ENCODE measurements at regions not wholly inside any gene's neighbourhood (a gene's known extent, or its start where the extent isn't known, plus 50 kb on each side); places are given as distances from the start of the nearest gene placed in this dataset.

DNA sequence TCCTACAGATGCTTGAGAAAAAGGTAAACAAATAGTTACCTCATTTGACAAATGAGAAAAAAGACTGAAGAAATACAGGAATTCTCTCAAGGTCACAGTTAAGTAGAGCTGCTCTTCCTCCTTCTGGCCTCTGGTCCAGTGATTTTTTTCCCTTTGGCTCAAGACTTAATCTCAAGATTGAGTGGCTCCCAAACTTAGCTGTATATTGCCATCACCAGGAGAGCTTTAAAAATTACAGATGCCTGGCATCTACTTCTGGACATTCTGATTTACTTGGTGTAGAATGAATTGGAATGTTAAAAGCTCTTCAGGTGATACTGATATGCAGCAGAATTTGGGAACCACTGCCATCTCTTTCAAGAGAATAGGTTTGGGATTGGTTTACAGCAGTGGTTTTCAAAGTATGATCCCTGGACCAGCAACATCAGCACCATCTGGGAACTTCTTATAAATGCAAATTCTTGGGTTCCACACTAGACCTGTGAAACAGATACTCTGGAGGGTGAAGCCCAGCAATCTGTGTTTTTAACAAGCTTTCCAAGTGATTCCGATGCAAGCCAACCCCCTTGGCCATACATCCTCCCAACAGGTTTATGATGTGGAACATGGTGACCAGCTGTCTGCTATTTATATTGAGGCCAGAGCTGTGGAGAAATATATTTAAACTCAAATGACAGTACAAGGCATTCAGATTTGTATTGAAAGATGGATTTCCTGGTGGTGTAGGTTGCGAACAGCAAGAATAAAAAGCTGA lies 333.0 kb upstream of the RARB start:
- H3K27ac ChIP-seq (ENCODE audit: low read depth) = no peak overlapping the region

DNA sequence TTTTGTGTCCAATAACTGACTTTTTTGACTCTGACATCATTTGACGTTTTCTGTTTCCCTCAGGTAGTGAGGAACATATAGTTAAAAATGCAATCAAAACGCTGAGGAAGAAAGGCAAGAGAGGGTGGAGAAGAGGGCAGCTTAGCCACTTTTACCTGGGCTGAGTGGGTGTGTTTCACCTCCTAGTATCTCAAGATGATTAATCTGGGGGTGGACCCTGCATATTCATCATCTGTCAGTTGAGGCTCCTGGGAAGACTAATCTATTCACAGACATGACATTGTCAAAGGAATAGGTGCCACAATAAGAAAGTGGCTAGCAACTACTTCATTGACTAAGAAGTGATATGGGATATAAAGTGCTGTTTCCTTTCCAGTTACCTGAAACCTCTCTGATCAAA lies 331.5 kb upstream of the RARB start:
- no peak overlapping the region for H3K27ac ChIP-seq (ENCODE audit: low read depth)
- WGBS = 93% methylated on average over 2 of the region's 2 CpGs
- no peaks in the 10 kb centered on the region for H3K36me3 ChIP-seq (ENCODE audit: insufficient read depth)
- H3K4me3 ChIP-seq (ENCODE audit: low read depth, low read length) = no peak overlapping the region
- H3K4me1 ChIP-seq (ENCODE audit: insufficient read depth) = no peaks in the 10 kb centered on the region
- DNase-seq (ENCODE audit: extremely low spot score) = no peak

More for the DNA sequence above, 333.0 kb upstream of the RARB start:
- no peaks in the 10 kb centered on the region for H3K4me1 ChIP-seq (ENCODE audit: insufficient read depth)
- H3K36me3 ChIP-seq (ENCODE audit: insufficient read depth) = no peaks in the 10 kb centered on the region
- 85% methylated on average over 2 of the region's 2 CpGs for WGBS
- H3K4me3 ChIP-seq (ENCODE audit: low read depth, low read length) = no peak overlapping the region
- no peak for DNase-seq (ENCODE audit: extremely low spot score)

DNA sequence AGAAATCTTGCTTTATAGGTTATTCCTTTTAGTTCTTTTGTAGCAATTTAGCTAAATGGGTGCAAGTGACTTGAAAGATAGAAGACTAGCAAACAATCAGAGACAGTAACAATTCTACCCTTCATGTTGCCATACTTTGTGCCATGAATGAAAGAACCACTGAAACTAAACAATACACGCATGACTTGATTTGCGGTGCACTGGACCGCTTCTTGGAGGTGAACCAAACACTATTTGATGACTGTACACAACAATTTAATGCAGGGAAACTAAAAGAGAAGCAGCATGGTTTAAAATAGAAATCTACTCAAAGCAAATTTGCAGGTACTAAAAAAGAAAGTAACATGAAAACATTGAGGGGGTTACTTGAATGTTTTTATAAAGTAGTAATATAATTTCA lies 331.0 kb upstream of the RARB start:
- H3K36me3 ChIP-seq (ENCODE audit: insufficient read depth) = no peaks in the 10 kb centered on the region
- no peak overlapping the region for H3K4me3 ChIP-seq (ENCODE audit: low read depth, low read length)
- WGBS = 93% methylated on average over 3 of the region's 3 CpGs

DNA sequence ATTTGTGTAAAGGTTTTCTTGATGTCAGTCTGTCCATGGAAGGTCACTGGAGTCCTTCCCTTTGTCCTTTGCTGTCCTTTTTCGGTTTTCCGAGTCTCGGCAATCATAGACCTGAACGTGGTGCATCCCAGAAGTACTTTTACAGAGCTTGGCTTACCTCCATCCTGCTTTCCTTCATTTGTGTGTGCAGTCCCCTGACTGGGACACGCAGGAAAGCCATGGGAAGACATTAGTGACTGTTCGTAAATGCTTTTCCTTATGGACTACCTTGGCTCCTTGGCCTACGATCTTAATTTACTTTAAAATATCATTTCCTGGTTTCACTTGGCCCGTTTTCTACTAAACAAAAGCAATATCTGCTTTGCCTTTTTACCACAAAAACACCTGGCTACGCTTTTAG lies 328.4 kb upstream of the RARB start:
- H3K4me1 ChIP-seq (ENCODE audit: insufficient read depth) = no peaks in the 10 kb centered on the region
- H3K4me3 ChIP-seq (ENCODE audit: low read depth, low read length) = no peak overlapping the region
- H3K36me3 ChIP-seq (ENCODE audit: insufficient read depth) = no peaks in the 10 kb centered on the region
- DNase-seq (ENCODE audit: extremely low spot score) = no peak
- no peak overlapping the region for H3K27ac ChIP-seq (ENCODE audit: low read depth)
- WGBS = 92% methylated on average over 9 of the region's 9 CpGs

More for the DNA sequence above, 331.0 kb upstream of the RARB start:
- no peak for DNase-seq (ENCODE audit: extremely low spot score)
- Histone ChIP-seq H3K27ac (ENCODE audit: low read depth) (no peak overlapping the region), H3K4me1 (ENCODE audit: insufficient read depth) (no peaks in the 10 kb centered on the region)

DNA sequence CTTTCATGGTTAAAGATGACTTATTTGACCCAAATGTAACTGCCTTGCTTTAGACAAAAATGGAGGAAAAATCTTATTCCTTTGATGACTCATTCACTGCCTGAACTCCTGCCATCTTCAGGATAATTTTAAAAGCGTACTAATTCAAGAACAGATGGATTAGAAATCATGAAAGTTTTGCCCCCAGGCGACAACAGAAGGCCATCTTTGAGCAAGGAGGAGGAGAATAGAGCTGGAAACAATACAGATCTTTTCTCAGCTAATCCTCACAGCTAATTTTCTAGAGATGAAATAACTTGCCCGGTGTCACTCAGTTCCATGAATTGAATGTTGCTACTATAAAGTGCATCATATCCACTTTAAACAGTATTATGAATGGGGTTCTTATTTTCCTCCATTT lies 324.7 kb upstream of the RARB start:
- no peak overlapping the region for H3K27ac ChIP-seq (ENCODE audit: low read depth)
- DNase-seq (ENCODE audit: extremely low spot score) = no peak
- no peak overlapping the region for H3K4me3 ChIP-seq (ENCODE audit: low read depth, low read length)
- 86% methylated on average over 3 of the region's 3 CpGs for WGBS
- no peaks in the 10 kb centered on the region for H3K4me1 ChIP-seq (ENCODE audit: insufficient read depth)
- no peaks in the 10 kb centered on the region for H3K36me3 ChIP-seq (ENCODE audit: insufficient read depth)

DNA sequence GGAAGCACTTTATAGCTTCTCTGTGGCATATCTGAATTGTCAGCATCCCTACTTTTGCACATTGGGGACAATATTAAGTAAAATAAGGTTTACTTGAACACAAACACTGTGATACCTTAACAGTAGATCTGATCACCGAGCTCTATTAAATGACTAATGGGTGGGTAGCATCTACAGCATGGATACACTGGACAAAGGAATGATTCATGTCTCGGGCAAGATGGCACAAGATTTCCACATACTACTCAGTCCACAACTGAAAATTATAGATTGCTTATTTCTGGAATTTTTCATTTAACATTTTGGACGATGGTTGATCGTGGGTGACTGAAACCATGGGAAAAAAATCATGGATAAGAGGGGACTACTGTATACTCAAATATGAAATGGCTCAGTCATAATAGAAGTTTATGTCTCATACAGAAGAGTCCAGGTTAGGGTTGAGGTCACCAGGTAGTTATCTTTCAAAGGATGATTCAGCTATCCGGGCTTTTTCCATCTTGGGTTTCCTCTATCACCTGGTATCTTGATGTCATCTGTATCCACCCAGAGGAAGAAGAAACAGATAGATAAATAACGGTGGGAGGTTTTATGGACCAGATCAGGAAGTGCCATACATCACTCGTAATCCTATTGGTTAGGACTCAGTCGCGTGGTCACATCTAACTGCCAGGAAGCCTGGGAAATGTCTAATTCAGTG lies 320.0 kb upstream of the RARB start:
- no peaks in the 10 kb centered on the region for H3K36me3 ChIP-seq (ENCODE audit: insufficient read depth)
- DNase-seq (ENCODE audit: extremely low spot score) = no peak
- no peak overlapping the region for H3K4me3 ChIP-seq (ENCODE audit: low read depth, low read length)
- no peak overlapping the region for H3K27ac ChIP-seq (ENCODE audit: low read depth)
- 84% methylated on average over 9 of the region's 9 CpGs for WGBS
- no peaks in the 10 kb centered on the region for H3K4me1 ChIP-seq (ENCODE audit: insufficient read depth)

DNA sequence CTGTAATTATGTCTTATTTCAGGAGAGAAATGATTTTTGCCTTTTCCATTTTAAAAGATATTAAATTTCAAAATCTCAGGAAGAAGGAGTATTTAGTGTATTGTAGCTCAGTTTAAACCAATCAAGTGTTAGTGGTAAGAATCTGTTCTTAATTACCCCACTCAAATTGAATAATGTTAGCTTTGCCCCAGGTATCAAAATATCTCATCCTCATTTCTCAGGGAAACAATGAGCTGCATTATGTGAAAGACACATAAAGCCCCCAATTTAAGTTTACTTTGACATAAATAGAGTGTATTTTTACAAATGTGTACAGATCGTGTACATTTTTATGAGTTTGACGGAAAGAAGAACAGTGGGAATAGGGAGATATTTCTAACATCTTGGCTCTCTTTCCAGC lies 317.4 kb upstream of the RARB start:
- DNase-seq (ENCODE audit: extremely low spot score) = no peak
- Histone ChIP-seq H3K4me3 (ENCODE audit: low read depth, low read length) (no peak overlapping the region), H3K27ac (ENCODE audit: low read depth) (no peak overlapping the region), H3K4me1 (ENCODE audit: insufficient read depth) (no peaks in the 10 kb centered on the region), H3K36me3 (ENCODE audit: insufficient read depth) (no peaks in the 10 kb centered on the region)
- 60% methylated on average over 2 of the region's 2 CpGs for WGBS

DNA sequence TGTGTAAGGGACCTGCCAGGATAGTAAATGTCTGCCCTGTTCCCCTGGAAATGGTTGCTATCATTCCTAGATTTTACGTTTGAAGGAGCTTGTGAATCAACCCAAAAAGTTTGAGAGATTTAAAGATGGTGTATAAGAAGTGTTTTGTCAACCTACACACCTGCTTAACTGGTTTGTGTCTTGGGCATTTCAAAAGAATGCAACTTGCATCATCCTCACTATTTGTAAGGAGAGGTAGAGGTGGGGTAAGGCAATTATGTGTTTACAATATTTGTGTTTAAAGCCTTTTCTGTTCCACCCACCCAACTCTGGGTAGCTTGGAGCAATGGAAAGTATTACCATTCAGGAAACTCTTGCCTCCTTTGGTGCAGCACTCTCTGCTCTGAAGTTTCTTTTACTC lies 314.2 kb upstream of the RARB start:
- WGBS = 67% methylated on average over 1 of the region's 1 CpG
- no peak for DNase-seq (ENCODE audit: extremely low spot score)
- Histone ChIP-seq H3K4me3 (ENCODE audit: low read depth, low read length) (no peak overlapping the region), H3K4me1 (ENCODE audit: insufficient read depth) (no peaks in the 10 kb centered on the region), H3K36me3 (ENCODE audit: insufficient read depth) (no peaks in the 10 kb centered on the region), H3K27ac (ENCODE audit: low read depth) (no peak overlapping the region)

DNA sequence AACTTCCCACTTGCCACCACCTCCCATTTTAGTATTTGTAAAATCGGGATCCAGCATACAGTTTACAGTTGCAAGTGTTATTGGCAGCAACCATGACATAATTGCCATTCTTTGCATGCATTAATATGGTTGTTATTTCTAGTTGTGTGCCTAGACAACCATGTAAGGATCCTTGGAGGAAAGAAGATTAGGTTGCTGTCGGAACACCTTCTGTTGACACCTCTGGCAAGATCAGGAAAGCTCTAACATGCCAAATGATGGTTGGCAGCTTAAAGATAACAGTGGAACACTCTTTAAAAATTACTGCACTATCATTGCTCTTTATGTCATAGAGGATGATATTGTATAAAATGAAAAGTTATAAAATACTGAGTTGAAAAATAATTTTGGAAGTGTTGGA lies 313.5 kb upstream of the RARB start:
- 59% methylated on average over 2 of the region's 2 CpGs for WGBS
- H3K36me3 ChIP-seq (ENCODE audit: insufficient read depth) = no peaks in the 10 kb centered on the region
- no peak for DNase-seq (ENCODE audit: extremely low spot score)
- H3K27ac ChIP-seq (ENCODE audit: low read depth) = no peak overlapping the region
- H3K4me1 ChIP-seq (ENCODE audit: insufficient read depth) = no peaks in the 10 kb centered on the region
- H3K4me3 ChIP-seq (ENCODE audit: low read depth, low read length) = no peak overlapping the region

DNA sequence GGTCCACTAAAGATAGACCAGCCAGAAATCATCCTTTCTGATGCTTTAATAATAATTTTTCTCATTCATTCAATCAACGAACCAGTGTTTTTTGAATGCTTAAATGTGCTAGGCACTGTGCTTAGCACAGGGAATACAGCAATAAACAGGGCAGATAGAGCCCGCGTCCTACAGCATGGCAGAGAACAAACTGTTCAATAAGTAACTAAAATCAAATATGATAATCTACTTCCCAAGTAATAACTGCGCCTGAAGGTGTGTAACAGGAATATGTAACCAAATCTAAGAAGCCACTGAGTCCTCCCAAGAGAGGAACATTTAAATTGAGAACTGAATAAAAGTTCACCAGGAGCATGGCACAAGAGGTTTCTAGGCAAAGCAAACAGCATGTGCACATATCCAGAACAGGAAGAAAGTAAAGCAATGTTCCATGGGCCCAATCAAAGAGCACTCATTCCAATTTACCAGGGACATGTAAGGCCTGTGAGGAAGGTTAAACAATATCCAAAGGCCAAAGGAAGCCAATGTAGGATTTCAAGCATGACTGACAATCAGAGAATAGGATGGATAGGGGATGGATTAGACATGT lies 311.0 kb upstream of the RARB start:
- no peak for DNase-seq (ENCODE audit: extremely low spot score)
- H3K27ac ChIP-seq (ENCODE audit: low read depth) = no peak overlapping the region
- no peaks in the 10 kb centered on the region for H3K4me1 ChIP-seq (ENCODE audit: insufficient read depth)
- H3K36me3 ChIP-seq (ENCODE audit: insufficient read depth) = no peaks in the 10 kb centered on the region
- H3K4me3 ChIP-seq (ENCODE audit: low read depth, low read length) = no peak overlapping the region
- WGBS = 95% methylated on average over 4 of the region's 4 CpGs

DNA sequence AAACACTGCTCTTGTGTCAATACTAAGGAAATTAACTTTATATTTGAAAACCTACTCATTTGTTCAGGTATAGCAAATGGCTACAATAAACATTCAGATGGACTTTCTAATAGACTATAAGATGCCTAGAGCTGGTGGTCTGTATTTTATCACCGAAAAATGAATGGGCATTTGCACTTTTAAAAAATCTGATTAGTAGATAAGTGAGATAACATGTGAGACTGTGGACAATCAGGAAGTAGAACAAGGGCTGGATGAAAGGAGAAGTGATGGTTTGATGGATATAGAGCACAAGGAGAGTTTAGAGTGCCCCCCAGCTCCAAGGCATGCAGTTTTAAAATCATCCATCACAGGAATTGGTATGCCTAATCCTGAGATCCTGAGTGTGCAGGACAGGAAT lies 308.4 kb upstream of the RARB start:
- Histone ChIP-seq H3K4me3 (ENCODE audit: low read depth, low read length) (no peak overlapping the region), H3K4me1 (ENCODE audit: insufficient read depth) (no peaks in the 10 kb centered on the region), H3K27ac (ENCODE audit: low read depth) (no peak overlapping the region), H3K36me3 (ENCODE audit: insufficient read depth) (no peaks in the 10 kb centered on the region)
- no peak for DNase-seq (ENCODE audit: extremely low spot score)
- WGBS = 97% methylated on average over 1 of the region's 1 CpG

DNA sequence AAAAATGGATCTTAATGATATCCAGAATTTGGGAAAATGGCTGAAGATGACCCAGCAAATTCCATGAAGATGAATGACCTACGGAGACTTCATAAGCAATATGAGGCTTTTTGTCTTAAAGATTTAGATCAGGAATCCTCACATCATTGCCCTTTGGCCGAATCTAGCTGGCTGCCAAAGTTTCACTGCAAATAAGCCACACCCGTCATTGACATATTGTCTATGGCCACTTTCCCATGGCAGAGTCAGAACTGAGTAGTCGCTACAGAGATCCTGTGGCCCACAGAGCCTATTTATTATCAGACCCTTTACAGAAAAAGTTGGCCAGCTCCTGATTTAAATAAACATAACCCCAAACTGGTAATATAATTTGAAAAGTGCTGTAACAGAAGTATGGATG lies 307.4 kb upstream of the RARB start:
- H3K36me3 ChIP-seq (ENCODE audit: insufficient read depth) = no peaks in the 10 kb centered on the region
- H3K4me1 ChIP-seq (ENCODE audit: insufficient read depth) = no peaks in the 10 kb centered on the region
- 65% methylated on average over 4 of the region's 4 CpGs for WGBS
- no peak overlapping the region for H3K27ac ChIP-seq (ENCODE audit: low read depth)
- H3K4me3 ChIP-seq (ENCODE audit: low read depth, low read length) = no peak overlapping the region
- no peak for DNase-seq (ENCODE audit: extremely low spot score)

DNA sequence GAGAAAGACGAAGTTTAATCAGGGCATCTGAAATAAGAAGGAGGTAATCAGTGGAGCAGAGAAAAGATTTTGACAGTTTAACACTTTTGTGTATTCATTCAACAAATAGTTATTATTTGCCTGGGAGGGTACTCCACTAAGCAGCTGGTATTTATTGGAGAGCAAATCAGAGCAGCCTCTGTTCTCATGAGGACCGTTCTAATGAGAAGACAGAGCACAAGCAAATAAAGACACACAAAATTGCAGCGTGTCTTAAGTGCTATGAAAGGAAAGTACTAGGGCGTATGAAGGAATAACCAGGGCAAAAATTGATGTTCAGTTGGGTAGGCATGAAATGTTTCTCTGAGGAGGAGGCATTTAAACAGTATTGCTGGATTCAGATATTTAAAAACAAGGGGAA lies 302.9 kb upstream of the RARB start:
- no peaks in the 10 kb centered on the region for H3K4me1 ChIP-seq (ENCODE audit: insufficient read depth)
- no peak for DNase-seq (ENCODE audit: extremely low spot score)
- WGBS = 83% methylated on average over 4 of the region's 4 CpGs
- no peak overlapping the region for H3K4me3 ChIP-seq (ENCODE audit: low read depth, low read length)
- no peaks in the 10 kb centered on the region for H3K36me3 ChIP-seq (ENCODE audit: insufficient read depth)
- no peak overlapping the region for H3K27ac ChIP-seq (ENCODE audit: low read depth)

DNA sequence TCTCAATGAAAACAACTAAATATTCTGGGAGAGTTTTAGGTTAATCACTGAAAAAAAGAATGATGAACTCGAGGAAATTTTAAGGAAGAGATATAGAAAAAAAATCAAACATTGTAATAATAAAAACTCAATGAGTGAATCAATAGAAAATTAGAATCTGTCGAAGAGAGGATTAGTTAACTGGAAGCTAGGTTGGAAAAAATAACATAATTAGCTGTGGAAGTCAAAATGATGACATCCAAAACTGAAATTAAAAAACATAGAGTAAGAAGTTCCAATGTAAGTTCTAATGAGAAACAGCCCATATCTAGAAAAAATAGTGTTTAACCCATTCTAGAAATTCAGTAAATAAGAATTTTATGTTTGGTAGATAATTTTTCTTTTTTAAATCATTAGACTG lies 299.3 kb upstream of the RARB start:
- no peak for DNase-seq (ENCODE audit: extremely low spot score)
- no peaks in the 10 kb centered on the region for H3K36me3 ChIP-seq (ENCODE audit: insufficient read depth)
- WGBS = 90% methylated on average over 2 of the region's 2 CpGs

More for the DNA sequence above, 299.3 kb upstream of the RARB start:
- Histone ChIP-seq H3K4me1 (ENCODE audit: insufficient read depth) (no peaks in the 10 kb centered on the region), H3K4me3 (ENCODE audit: low read depth, low read length) (no peak overlapping the region), H3K27ac (ENCODE audit: low read depth) (no peak overlapping the region)
